ENCODE measurements at regions not wholly inside any gene's neighbourhood (a gene's known extent, or its start where the extent isn't known, plus 50 kb on each side); places are given as distances from the start of the nearest gene placed in this dataset.
"Not testable (repeated sequence)": the region's sequence is repeated elsewhere in the genome, so short reads cannot be mapped to it uniquely, and the experiment has no call there.

- DNase-seq (ENCODE audit: low read depth in 2 of 2) = no peak
These were observed 52.7 kb upstream of the ZCCHC13 start for GRCh38 chrX:74251006-74251930.

- no peak for DNase-seq (ENCODE audit: low read depth in 2 of 2)
These were observed 53.4 kb upstream of the ZCCHC13 start for GRCh38 chrX:74250574-74250973.

DNA sequence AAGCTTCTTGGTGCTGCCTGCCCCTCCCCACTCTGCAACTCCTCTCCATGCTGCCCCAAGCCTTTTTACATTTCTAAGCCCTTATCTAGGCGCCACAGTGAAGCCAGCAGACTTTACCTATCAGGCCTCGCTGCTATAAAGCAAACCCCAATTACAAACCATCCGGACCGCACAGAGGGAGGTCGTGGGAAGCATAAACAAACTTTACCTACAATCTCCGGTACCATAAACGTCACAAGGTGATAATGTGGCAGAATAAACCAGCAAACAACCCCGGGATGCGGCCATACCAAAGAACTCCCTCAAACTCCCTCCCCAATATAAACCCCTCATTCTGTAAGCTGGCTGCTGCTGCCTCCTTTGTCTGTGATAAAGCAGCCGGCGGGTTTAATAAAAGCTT, 54.0 kb upstream of the ZCCHC13 start:
- DNase-seq (ENCODE audit: low read depth in 2 of 2) = no peak

DNA sequence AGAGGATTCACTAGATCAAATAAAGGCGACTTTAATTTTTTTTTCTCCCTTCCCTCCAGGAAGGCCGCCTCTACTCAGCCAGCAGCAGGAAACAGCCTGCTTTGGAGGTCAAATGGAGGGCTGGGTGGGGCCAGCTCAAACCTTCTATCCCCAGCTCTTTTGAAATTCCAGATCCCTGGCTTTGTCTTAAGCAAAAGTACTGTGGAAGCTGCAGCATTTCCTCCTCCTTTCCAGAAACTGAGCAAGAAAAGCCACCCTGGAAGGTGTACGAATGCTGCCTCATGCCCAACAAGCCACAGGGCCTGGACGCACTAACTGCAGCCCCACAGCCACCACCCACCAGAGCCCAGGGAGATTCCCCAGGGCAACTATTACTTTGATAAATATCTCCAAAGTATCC, 55.1 kb upstream of the ZCCHC13 start:
- no peak for DNase-seq (ENCODE audit: low read depth in 2 of 2)

DNA sequence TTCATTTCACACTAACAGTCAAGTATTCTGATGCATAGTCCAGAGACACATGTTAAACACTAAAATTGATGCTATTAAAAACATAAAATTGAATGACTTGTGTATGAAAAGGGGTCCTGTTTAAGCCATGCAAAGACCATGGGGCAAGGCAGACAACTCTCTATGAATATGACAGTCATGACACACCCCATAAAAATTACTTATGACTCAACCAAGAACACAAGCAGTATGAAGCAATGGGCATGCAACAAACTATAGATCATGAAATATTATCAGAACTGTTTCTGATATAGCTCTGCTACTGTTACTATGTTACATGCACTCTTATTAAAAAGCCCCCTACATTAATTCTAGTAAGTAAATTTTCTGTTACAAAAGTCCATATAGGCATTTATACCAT, 57.5 kb upstream of the ZCCHC13 start:
- DNase-seq (ENCODE audit: low read depth in 2 of 2) = no peak

DNA sequence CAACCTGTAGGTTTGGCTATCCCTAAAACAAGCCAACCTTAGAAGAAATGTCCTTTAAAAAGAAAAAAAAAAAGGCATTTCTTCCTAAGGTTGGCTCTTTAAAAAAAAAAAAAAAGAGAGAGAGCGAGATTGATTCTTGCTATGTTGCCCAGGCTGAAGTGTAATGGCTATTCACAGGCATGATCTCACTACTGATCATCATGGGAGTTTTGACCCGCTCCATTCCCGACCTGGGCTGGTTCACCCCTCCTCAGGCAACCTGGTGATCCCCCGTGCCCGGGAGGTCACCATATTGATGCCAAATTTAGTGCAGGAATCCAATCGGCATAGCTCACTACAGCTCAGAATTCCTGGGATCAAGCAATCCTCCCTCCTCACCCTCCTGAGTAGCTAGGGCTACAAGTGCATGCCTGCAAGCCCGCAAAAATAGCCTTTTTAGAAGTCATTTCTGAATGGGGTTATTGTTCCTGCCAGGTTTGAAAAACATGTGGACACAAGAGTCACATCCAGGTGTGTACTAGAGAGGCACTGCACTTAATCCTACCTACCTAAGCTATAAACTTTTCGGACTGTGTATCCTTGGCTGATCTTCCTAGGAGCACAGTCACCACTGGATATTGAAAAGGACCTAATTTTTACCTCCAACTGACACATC, 61.4 kb upstream of the ZCCHC13 start:
- DNase-seq (ENCODE audit: low read depth in 2 of 2) = no peak

- no peak for DNase-seq (ENCODE audit: low read depth in 2 of 2)
These were observed 61.9 kb upstream of the ZCCHC13 start for GRCh38 chrX:74242050-74242449.

GRCh38 chrX:74238771-74239170, 65.2 kb upstream of the ZCCHC13 start:
- DNase-seq (ENCODE audit: low read depth in 2 of 2) = no peak

GRCh38 chrX:74234818-74235217, 69.2 kb upstream of the ZCCHC13 start:
- DNase-seq (ENCODE audit: low read depth in 2 of 2) = no peak

- no peak for DNase-seq (ENCODE audit: low read depth in 2 of 2)
These were observed 71.1 kb upstream of the ZCCHC13 start for GRCh38 chrX:74232859-74233258.

- DNase-seq (ENCODE audit: low read depth in 2 of 2) = no peak
These were observed 72.4 kb upstream of the ZCCHC13 start for GRCh38 chrX:74231625-74232024.

DNA sequence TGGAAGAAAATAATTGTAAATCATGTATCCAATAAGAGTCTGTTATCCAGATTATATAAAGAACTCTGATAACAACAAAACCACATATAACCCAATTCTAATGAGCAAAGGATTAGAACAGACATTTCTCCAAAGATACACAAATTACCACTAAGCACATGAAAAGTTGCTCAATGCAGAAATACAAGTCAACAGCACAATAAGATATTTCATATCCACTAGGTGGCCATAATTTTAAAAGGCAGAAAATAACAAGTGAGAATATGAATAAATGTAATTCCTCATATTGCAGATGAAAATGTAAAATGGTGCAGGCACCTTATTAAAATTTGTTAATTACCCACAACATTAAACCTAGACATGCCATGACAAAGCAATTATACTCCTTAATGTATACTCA, 73.9 kb upstream of the ZCCHC13 start:
- DNase-seq (ENCODE audit: low read depth in 2 of 2) = no peak

GRCh38 chrX:74225111-74225510, 78.9 kb upstream of the ZCCHC13 start:
- no peak for DNase-seq (ENCODE audit: low read depth in 2 of 2)

DNA sequence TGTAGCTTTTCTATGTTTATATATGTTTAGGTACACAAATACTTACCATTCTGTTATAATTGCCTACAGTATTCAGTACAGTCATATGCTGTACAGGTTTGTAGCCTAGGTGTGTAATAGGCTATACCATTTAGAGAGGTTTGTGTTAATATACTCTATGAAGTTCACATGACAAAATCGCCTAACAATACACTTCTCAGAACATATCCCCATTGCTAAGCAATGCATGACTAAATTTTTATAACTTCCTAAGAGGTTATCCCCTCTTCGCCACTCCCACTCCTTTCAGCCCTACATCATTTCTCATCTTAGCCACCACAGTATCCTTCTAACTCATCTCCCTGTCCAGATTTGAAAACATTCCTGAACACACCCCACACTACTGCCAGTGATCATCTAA, 83.7 kb upstream of the ZCCHC13 start:
- no peak for DNase-seq (ENCODE audit: low read depth in 2 of 2)

DNA sequence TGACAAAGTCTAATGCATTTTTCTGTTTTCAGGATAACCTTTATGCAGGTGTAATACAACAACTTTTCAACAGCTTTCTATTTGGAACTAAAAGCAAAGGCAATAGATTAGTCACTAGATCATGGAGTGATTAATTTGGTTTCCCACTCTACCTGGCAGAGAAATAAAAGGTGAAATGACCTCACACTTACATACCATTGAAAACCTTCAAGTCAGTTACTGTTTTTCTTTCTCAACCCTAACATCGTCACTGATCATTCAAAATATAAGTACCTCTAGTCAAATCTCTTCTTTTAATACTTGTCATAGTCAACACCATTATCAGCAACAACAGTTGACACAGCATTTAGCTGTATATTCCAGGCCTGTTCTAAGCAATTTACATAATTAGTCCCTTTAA, 85.1 kb upstream of the ZCCHC13 start:
- no peak for DNase-seq (ENCODE audit: low read depth in 2 of 2)

DNA sequence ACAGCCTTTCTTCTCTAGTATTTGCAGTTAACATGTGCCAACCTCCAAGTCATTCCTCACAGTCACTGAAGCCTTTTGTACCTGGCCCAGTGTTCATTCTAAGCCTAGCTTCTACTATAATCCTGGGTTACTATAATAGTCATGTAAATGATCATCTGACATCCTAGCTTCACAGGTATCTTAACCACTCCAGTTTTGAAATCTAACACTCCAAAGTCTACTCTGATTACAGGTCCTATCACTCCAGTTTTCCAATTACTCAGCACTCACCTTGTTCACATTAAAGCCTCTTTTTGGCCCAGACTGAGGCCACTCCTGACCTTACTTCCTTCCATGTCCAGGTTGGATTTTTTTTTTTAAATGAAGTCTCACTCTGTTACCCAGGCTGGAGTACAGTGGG, 87.6 kb upstream of the ZCCHC13 start:
- no peak for DNase-seq (ENCODE audit: low read depth in 2 of 2)

DNA sequence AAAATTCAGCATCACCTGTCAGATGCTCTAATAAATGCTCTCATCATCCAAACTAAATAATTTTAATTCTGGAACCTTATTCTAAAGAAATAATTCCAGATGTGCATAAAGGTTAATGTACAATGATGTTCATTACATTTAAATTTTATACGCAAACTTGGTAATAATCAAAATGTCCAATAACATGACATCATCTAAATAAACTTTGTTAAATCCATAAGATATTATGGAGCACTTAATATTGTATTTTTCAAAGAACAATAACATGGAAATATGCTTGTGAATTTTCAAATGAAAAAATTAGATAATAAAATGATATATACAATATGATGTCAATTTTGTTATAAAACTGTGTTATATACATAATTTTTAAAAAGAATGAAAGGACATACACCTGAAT, 92.1 kb upstream of the ZCCHC13 start:
- no peak for DNase-seq (ENCODE audit: low read depth in 2 of 2)

DNA sequence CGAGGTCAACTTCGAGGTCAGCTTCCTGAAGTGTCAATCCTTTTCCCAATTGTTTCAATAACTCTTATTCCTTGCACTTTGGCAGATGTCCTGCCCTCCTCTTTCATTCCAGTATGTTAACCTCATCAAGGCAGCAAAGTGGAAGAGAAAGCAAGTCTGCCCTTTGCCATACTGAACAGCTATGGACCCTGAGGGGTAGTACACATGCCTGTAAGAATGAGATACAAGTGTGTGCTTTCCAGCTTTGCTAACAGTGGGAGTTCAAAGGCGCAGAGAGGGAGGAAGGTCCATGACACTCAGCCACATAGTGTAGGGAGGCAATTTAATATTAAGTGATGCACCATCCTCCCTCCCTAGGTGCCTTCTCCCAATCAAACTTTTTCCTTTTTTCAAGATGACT, 96.4 kb upstream of the ZCCHC13 start:
- DNase-seq (ENCODE audit: low read depth in 2 of 2) = no peak

DNA sequence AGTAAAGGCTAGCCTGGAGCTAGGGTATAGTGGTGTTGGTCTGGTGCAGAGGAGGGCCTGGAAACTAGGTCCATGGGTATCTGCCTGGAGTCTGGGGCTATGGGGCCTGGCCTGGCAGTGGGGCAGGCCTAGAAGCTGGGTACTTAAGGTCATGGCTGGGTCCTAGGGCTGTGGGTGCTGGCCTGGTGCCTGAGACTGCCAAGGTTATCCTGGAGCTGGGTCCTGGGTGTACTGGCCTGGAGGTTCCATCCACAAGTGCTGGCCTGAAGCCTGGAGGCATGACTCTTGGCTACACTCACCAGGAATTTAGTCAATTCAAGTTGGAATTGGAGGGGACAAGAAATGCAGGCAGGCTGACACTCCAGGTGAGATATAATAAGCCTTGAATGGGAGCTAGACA, 108.4 kb upstream of the ZCCHC13 start:
- DNase-seq (ENCODE audit: low read depth in 2 of 2) = no peak

DNA sequence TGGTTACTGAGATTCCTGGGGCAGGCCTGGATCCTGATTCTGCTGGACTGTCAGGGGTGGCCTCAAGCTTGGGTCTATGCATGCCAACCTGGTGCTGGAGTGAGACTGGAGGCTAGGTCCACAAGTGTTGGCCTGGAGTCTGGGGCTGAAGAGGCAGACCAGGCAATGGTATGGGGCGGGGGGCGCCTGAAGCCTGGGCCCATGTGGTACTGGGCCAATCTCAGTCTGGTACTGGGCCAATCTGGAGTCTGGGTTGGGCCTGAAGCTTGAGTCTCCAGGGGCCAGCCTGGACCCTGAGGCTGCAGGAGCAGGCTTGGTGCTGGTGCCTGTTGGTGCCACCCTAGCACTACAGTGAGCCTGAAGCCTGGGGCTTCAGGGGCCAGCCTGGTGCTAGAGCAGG, 108.9 kb upstream of the ZCCHC13 start:
- no peak for DNase-seq (ENCODE audit: low read depth in 2 of 2)

- DNase-seq (ENCODE audit: low read depth in 2 of 2) = no peak
These were observed 116.8 kb upstream of the ZCCHC13 start for GRCh38 chrX:74187211-74187610.

DNA sequence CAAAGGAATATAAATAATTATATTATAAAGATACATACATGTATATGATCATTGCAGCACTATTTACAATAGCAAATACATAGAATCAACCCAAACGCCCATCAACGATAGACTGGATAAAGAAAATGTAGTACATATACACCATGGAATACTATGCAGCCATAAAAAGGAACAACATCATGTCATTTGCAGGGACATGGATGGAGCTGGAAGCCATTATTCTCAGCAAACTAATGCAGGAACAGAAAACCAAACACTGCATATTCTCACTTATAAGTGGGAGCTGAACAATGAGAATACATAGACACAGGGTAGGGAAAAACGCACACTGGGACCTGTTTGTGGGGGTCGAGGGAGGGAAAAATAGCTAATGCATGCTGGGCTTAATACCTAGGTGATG, 120.9 kb upstream of the ZCCHC13 start:
- not testable (repeated sequence) for DNase-seq (ENCODE audit: low read depth in 2 of 2)

- DNase-seq (ENCODE audit: low read depth in 2 of 2) = not testable (repeated sequence)
These were observed 122.0 kb upstream of the ZCCHC13 start for GRCh38 chrX:74181976-74182375.
